BLaER1 (cell line): ENCODE measurements at regions not wholly inside any gene's neighbourhood (a gene's known extent, or its start where the extent isn't known, plus 50 kb on each side); places are given as distances from the start of the nearest gene placed in this dataset.

Experiments used
- H3K27ac ChIP-seq: shearing (Covaris generic); formaldehyde crosslinking; 2 replicates; pipeline ENCODE4 v1.8.1; 2022
- H3K27me3 ChIP-seq: shearing (Covaris generic); formaldehyde crosslinking; 2 replicates; pipeline ENCODE4 v1.8.1; 2022
- H3K36me3 ChIP-seq: shearing (Covaris generic); formaldehyde crosslinking; 2 replicates; pipeline ENCODE4 v1.8.1; 2022
- H3K4me1 ChIP-seq: shearing (Covaris generic); formaldehyde crosslinking; 2 replicates; pipeline ENCODE4 v1.8.1; 2022
- H3K4me2 ChIP-seq: shearing (Covaris generic); formaldehyde crosslinking; 2 replicates; pipeline ENCODE4 v1.8.1; 2022
- H3K4me3 ChIP-seq: shearing (Covaris generic); formaldehyde crosslinking; 2 replicates; pipeline ENCODE4 v1.8.1; 2022
- H3K9ac ChIP-seq: shearing (Covaris generic); formaldehyde crosslinking; 2 replicates; pipeline ENCODE4 v1.8.1; 2022
- H3K9me3 ChIP-seq: shearing (Covaris generic); formaldehyde crosslinking; 2 replicates; pipeline ENCODE4 v1.8.1; 2022
- H4K20me1 ChIP-seq: shearing (Covaris generic); formaldehyde crosslinking; 2 replicates; pipeline ENCODE4 v1.8.1; 2022
- Cebpa-rat ChIP-seq: shearing (Covaris generic); IDR thresholded peaks from 2 replicates; pipeline ENCODE4 v1.8.1; 2022

DNA sequence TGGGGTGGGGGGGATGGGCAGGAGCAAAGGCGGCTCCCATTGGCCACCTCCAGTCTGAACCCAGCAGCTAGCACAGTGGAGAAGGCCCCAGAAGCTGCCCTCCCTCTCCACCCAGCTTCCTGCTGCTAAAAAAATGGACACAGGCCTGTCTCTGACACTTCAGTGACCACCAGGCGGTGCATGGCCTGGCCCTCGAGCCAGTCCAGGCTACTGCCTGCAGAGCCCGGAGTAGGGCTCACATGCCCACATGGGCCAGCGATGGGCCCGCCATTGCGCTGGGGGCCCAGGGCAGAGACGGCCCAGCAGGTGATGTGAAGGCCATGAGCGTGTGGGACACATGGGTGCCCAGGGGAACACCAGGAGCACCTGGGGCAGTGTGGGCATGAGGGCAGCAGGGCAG is 52.1 kb upstream of the NOTCH1 start:
- Histone ChIP-seq H3K36me3 (no peaks in the 10 kb centered on the region), H3K27me3 (no peaks in the 10 kb centered on the region), H3K9ac (no peak overlapping the region), H3K4me1 (peaks cover 82% of the 10 kb centered on the region), H3K4me2 (peak overlapping the region; percentile 99), H3K27ac (no peak overlapping the region), H3K9me3 (no peaks in the 10 kb centered on the region), H3K4me3 (no peak overlapping the region), H4K20me1 (no peaks in the 10 kb centered on the region)
- TF ChIP-seq Cebpa-rat, result no peak

DNA sequence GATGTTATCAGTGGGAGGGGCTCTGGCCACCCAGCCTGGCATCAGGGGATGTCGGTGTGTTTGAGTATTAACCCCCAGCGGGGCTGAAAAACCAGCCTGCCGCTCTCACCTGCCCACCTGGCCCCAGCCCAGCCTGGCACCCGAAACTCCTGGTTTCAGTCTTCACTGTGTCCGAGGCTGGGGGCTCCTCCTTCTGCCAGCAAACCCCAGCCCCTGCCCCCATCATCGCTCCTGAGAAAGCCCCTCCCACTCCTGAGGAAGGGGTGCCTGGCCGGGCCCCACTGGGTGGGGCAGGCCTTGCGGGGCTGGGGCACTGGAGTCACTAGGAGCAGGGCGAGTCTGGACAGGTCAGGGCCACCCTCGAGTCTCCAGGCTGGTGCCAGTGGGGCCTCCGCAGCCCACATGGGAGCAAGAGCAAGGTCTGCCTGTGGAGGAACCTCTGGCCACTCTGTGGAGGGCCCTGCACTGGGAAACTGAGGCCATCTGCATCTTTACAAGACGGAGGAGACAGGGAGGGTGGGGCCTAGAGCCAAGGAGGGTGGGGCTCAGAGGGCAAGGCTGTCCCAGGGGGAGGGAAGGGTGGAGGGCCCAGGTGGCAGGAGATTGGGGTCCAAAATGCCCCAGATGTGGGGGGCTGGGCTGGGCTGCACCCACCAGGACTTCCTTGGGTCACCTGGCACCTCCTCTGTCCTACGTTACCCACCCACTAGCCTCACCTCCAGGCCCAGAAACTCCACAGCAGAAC is 51.5 kb upstream of the NOTCH1 start:
- H4K20me1 ChIP-seq, result no peaks in the 10 kb centered on the region
- no peaks in the 10 kb centered on the region for H3K27me3 ChIP-seq
- H3K9ac ChIP-seq, result peak overlapping the region; percentile 15; the same call in 1 of the 2 replicates
- peaks cover 82% of the 10 kb centered on the region for H3K4me1 ChIP-seq
- peak overlapping the region; percentile 62; the same call in 1 of the 2 replicates for H3K27ac ChIP-seq
- H3K9me3 ChIP-seq, result no peaks in the 10 kb centered on the region
- TF ChIP-seq Cebpa-rat, result no peak
- H3K36me3 ChIP-seq, result no peaks in the 10 kb centered on the region
- H3K4me2 ChIP-seq, result peak overlapping the region; percentile 99
- no peak overlapping the region for H3K4me3 ChIP-seq

DNA sequence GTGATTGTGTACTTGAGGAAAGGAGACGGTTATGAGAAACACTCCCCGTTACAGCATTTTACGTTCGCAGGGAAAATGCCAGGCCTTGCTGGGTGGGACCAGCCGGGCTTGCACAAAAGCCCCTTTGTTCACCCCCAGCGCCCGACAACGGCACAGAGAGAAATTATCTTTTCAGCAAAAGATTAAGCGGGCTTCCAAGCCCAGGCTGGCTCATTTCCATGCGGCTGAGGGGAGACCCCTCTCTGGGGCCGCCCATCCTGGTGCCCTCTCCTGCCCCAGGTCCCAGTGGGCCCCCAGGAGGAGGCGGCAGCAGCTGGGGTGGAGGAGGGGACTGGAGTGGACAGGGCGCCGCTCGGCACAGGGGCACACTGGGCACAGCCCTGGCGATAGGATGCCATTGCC is 50.8 kb upstream of the NOTCH1 start:
- no peak for TF ChIP-seq Cebpa-rat
- peak overlapping the region; percentile 62 for H3K27ac ChIP-seq
- peaks cover 82% of the 10 kb centered on the region for H3K4me1 ChIP-seq
- no peaks in the 10 kb centered on the region for H4K20me1 ChIP-seq
- H3K4me3 ChIP-seq, result no peak overlapping the region
- H3K27me3 ChIP-seq, result no peaks in the 10 kb centered on the region
- peaks cover 4% of the 10 kb centered on the region; the same call in 1 of the 2 replicates for H3K9me3 ChIP-seq
- peak overlapping the region; percentile 99 for H3K4me2 ChIP-seq
- peak overlapping the region; percentile 15; the same call in 1 of the 2 replicates for H3K9ac ChIP-seq
- H3K36me3 ChIP-seq, result no peaks in the 10 kb centered on the region

DNA sequence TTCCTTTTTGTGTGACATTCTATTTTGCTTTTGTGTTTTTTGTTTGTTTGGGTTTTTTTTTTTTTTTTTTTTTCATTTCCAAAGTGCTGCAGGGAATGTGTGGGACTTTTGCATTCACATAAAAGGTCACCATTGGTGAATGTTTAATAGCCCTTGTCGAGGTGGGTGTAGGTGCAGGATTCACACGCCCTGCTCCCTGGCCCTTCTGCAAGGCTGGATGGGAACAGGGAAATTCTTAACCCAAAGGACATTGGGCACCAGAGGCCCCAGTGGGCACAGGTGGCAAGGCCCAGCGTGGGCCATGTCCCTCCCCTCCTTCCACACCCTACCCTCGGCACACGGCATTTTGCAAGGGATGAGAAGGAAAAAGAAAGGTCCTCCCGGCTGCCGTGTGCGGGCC is 50.4 kb upstream of the NOTCH1 start:
- no peaks in the 10 kb centered on the region for H4K20me1 ChIP-seq
- H3K4me1 ChIP-seq, result peaks cover 82% of the 10 kb centered on the region
- peak overlapping the region; percentile 99 for H3K4me2 ChIP-seq
- H3K9me3 ChIP-seq, result peaks cover 7% of the 10 kb centered on the region; the same call in 1 of the 2 replicates
- no peak for TF ChIP-seq Cebpa-rat
- H3K27ac ChIP-seq, result peak overlapping the region; percentile 62; the same call in 1 of the 2 replicates
- no peak overlapping the region for H3K9ac ChIP-seq
- H3K36me3 ChIP-seq, result no peaks in the 10 kb centered on the region
- no peak overlapping the region for H3K4me3 ChIP-seq
- no peaks in the 10 kb centered on the region for H3K27me3 ChIP-seq

DNA sequence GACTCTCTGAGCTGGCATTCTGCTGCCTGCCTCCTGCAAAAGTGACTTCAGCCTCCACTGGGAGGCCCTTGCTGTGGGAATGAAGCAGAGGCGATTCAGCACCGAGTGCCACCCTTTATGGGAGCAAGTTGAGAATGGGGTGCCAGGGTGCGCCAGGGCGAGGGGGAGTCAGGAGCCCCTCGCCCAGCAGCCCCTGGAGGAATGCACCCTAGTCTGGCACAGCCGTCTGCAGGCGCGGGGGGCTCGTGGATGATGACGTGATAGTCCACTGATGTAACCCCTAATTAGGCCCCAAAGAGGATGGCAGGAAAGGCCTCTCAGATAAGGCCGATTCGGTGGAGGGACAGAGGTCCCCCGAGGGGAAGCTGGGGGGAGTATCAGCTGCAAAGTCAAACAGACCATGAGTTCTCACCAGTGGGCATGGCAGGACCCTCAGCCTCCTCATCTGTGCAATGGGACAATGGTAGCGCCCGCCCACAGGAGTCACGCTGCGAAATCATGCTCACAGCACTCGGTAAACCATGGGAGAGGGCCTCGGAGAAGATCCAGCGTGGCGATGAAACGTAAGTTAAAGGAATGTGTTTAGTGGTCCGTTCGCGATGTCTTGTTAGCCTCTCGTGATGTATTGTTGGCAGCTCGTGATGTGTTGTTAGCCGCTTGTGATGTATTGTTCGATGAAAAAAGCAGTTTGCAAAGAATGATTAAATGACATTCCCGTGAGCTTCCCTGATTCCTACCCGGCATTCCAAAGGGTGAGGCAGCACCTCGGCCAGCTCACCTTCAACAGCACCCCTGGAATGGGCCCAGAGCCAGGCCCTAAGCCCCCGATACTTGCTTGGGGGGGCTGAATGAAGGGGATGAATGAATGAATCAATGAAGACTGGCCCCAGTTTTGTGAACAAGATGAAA is 49.7 kb upstream of the NOTCH1 start:
- no peaks in the 10 kb centered on the region for H3K36me3 ChIP-seq
- no peak for TF ChIP-seq Cebpa-rat
- H4K20me1 ChIP-seq, result no peaks in the 10 kb centered on the region
- H3K9ac ChIP-seq, result no peak overlapping the region
- H3K27ac ChIP-seq, result 0 out of 2 replicates have a peak overlapping the region, but pooled peaks have one; percentile 9
- H3K9me3 ChIP-seq, result peaks cover 7% of the 10 kb centered on the region; the same call in 1 of the 2 replicates
- H3K4me2 ChIP-seq, result peak overlapping the region; percentile 53
- peaks cover 82% of the 10 kb centered on the region for H3K4me1 ChIP-seq
- H3K27me3 ChIP-seq, result no peaks in the 10 kb centered on the region
- H3K4me3 ChIP-seq, result no peak overlapping the region
